ENCODE measurements at regions not wholly inside any gene's neighbourhood (a gene's known extent, or its start where the extent isn't known, plus 50 kb on each side); places are given as distances from the start of the nearest gene placed in this dataset.
"Not testable (repeated sequence)": the region's sequence is repeated elsewhere in the genome, so short reads cannot be mapped to it uniquely, and the experiment has no call there.

GRCh38 chr11:15848631-15849168 lies 507.6 kb downstream of the SOX6 start:
- no peak for TF ChIP-seq CTCF (IDR thresholded peaks at IDR 0.05; ENCODE audit: insufficient read depth, low read length, missing control alignments)
- CTCF ChIA-PET = interaction anchor here (1.0 to 2.3 kb wide), 4 partner anchors 9 to 765 kb away, joined by 3 to 9 read pairs (median 4); no protein-coding TSS in a partner anchor
- POLR2A ChIA-PET = no interaction called here
- DNase-seq (ENCODE audit: low read depth, low spot score) = no peak
- no peak overlapping the region for H3K4me3 ChIP-seq (ENCODE audit: low read depth, low read length)

- POLR2A ChIA-PET = no interaction called here
- CTCF ChIA-PET = interaction anchor here (0.9 to 2.3 kb wide), 3 partner anchors 8 to 764 kb away, joined by 3 to 9 read pairs (median 4); no protein-coding TSS in a partner anchor
- H3K4me3 ChIP-seq (ENCODE audit: low read depth, low read length) = no peak overlapping the region
- no peak for DNase-seq (ENCODE audit: low read depth, low spot score)
- no peak for TF ChIP-seq CTCF (IDR thresholded peaks at IDR 0.05; ENCODE audit: insufficient read depth, low read length, missing control alignments)
Measured at GRCh38 chr11:15849257-15849656, 507.1 kb downstream of the SOX6 start.

DNA sequence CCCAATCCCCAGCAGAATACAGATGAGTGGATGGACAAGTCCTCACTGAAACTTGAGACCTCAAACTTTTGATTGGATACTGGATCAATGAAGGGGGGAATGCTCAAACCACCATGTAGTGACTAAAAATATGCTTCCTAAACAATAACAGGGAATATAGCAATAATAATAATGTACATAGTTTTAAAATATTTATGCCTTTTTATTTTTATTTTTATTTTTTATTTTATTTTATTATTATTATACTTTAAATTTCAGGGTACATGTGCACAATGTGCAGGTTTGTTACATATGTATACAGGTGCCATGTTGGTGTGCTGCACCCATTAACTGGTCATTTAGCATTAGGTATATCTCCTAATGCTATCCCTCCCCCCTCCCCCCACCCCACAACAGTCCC lies 506.0 kb downstream of the SOX6 start:
- DNase-seq (ENCODE audit: low read depth, low spot score); POLR2A ChIA-PET; H3K4me3 ChIP-seq (ENCODE audit: low read depth, low read length): not testable (repeated sequence)
- CTCF ChIA-PET = interaction anchor here (0.6 to 2.3 kb wide), 2 partner anchors 599 to 763 kb away, joined by 3 to 9 read pairs; no protein-coding TSS in a partner anchor

GRCh38 chr11:15851051-15851498 lies 505.3 kb downstream of the SOX6 start:
- no peak overlapping the region for H3K4me3 ChIP-seq (ENCODE audit: low read depth, low read length)
- no peak for TF ChIP-seq CTCF (IDR thresholded peaks at IDR 0.05; ENCODE audit: insufficient read depth, low read length, missing control alignments)
- no peak for DNase-seq (ENCODE audit: low read depth, low spot score)
- POLR2A ChIA-PET = no interaction called here
- CTCF ChIA-PET = interaction anchor here (1.5 kb wide), 5 partner anchors 9 to 762 kb away, joined by 3 to 18 read pairs (median 4); no protein-coding TSS in a partner anchor

DNA sequence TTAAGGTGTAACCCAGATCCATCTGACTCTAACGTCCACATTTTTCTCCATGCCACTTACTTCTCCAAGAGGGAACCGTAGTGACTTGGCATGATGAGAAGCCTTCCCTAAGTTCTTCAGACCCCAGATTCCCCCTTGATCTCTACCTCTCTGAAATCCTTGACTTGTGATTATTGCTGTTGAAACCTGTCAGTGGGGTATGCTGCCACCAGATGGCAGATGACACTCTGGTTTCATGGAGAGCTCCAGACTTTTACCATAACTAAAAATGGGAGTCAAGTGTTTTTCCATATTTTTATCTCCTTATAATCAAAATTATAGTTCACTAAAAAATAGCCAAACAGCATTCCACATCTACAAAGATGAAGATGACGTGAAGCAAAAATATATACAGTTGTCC lies 504.2 kb downstream of the SOX6 start:
- no peak overlapping the region for H3K4me3 ChIP-seq (ENCODE audit: low read depth, low read length)
- peak; percentile 16 for TF ChIP-seq CTCF (IDR thresholded peaks at IDR 0.05; ENCODE audit: insufficient read depth, low read length, missing control alignments)
- CTCF ChIA-PET = interaction anchor here (0.6 to 1.5 kb wide), 10 partner anchors 10 to 761 kb away, joined by 3 to 18 read pairs (median 4); no protein-coding TSS in a partner anchor
- POLR2A ChIA-PET = no interaction called here
- no peak for DNase-seq (ENCODE audit: low read depth, low spot score)

GRCh38 chr11:15854245-15854644 lies 502.1 kb downstream of the SOX6 start:
- no peak for TF ChIP-seq CTCF (IDR thresholded peaks at IDR 0.05; ENCODE audit: insufficient read depth, low read length, missing control alignments)
- no peak for DNase-seq (ENCODE audit: low read depth, low spot score)
- ChIA-PET CTCF (interaction anchor here (1.0 to 1.5 kb wide), 2 partner anchors 330 to 759 kb away, joined by 3 read pairs; no protein-coding TSS in a partner anchor), POLR2A (no interaction called here)
- no peak overlapping the region for H3K4me3 ChIP-seq (ENCODE audit: low read depth, low read length)

GRCh38 chr11:15858881-15859280 lies 497.5 kb downstream of the SOX6 start:
- CTCF ChIA-PET = no interaction called here
- DNase-seq (ENCODE audit: low read depth, low spot score) = no peak
- POLR2A ChIA-PET = no interaction called here
- no peak for TF ChIP-seq CTCF (IDR thresholded peaks at IDR 0.05; ENCODE audit: insufficient read depth, low read length, missing control alignments)
- H3K4me3 ChIP-seq (ENCODE audit: low read depth, low read length) = no peak overlapping the region
